Peyer's patch (tissue), 4 donors: ENCODE measurements at regions not wholly inside any gene's neighbourhood (a gene's known extent, or its start where the extent isn't known, plus 50 kb on each side); places are given as distances from the start of the nearest gene placed in this dataset.

ENCODE experiments used
- POLR2A ChIP-seq, 2 donors: fragments of 450-650 bp; IDR thresholded peaks; one replicate each; pipeline ENCODE4 v1.5.1; 2017; ENCODE audit warnings: antibody characterized with exemption in 2 of 2, mild to moderate bottlenecking in 2 of 2, moderate library complexity in 2 of 2
- TF ChIP-seq, protein P1 (sequence below), 6 experiments: fragments of 450-650 bp in 4 of 6; fragments of 200-600 bp in 2 of 6; sonication (generic) in 1 of 6; IDR thresholded peaks; one replicate each; pipeline ENCODE4 v1.5.1; 2017 to 2019; ENCODE audit warnings: antibody characterized with exemption in 6 of 6, mild to moderate bottlenecking in 3 of 6, moderate library complexity in 1 of 6

DNA sequence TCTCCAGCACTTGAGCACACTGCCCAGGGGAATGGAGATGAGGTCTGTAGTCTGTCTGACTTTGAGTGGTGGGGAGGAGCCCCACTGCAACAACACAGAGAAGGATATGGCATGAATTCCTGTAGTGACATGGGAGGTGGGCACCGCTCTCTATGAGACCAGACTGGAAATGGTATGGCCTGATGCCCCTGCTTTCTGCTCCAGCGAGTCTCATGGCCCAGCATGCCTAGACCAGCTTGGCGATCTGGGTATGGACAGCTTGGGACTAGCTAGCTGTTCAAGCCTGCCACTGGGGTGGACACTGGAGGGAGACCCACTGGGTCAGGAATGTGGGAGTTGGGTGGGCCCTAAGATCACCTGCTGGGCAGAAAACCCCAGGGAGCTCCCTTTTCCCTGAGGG, 477.8 kb upstream of the SEL1L start:
- TF ChIP-seq, protein P1, sequence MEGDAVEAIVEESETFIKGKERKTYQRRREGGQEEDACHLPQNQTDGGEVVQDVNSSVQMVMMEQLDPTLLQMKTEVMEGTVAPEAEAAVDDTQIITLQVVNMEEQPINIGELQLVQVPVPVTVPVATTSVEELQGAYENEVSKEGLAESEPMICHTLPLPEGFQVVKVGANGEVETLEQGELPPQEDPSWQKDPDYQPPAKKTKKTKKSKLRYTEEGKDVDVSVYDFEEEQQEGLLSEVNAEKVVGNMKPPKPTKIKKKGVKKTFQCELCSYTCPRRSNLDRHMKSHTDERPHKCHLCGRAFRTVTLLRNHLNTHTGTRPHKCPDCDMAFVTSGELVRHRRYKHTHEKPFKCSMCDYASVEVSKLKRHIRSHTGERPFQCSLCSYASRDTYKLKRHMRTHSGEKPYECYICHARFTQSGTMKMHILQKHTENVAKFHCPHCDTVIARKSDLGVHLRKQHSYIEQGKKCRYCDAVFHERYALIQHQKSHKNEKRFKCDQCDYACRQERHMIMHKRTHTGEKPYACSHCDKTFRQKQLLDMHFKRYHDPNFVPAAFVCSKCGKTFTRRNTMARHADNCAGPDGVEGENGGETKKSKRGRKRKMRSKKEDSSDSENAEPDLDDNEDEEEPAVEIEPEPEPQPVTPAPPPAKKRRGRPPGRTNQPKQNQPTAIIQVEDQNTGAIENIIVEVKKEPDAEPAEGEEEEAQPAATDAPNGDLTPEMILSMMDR (IDR thresholded peaks at IDR 0.05), result no peak
- TF ChIP-seq POLR2A (IDR thresholded peaks at IDR 0.05), result no peak
